ENCODE measurements at regions not wholly inside any gene's neighbourhood (a gene's known extent, or its start where the extent isn't known, plus 50 kb on each side); places are given as distances from the start of the nearest gene placed in this dataset.

DNA sequence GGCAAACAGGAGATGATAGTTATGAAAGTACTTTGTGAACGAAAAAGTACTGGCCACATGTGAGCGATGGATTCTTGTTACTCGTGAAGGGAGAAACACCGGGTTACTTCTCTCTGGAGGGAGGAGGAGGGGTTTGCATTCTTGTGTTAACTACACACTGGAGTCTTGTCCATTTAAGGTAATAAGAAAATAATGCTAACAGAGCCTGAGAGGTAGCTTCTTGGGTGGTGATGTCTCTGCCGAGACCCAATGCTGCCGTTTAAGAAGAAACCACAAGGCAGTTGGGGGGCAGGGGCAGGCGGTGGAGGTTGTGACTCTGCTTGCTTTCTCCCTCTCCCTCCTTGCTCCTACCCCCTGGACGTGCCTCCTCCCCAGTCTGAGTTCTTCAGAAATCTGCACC lies 100.9 kb upstream of the ROPN1 start:
- no peak for DNase-seq

DNA sequence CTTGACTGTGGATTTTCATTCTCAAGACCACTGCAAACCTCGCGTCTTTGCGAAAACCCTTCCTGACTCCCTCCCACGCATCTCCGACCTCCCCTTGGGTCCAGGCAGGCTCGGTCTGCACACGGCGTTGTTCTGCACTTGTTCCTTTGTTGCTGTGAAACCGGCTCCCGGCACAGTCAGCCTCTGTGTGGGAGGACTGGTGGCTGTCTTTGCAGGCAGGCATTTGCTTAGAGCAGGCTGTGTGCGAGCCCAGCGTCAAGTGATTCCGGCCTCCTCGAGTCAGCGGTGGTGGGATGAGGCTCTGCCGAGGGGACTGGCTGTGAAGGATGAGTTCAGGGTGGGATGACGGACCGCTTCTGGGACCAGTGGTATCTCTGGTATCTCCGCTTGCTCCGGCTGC lies 102.6 kb upstream of the ROPN1 start:
- DNase-seq: no peak

DNA sequence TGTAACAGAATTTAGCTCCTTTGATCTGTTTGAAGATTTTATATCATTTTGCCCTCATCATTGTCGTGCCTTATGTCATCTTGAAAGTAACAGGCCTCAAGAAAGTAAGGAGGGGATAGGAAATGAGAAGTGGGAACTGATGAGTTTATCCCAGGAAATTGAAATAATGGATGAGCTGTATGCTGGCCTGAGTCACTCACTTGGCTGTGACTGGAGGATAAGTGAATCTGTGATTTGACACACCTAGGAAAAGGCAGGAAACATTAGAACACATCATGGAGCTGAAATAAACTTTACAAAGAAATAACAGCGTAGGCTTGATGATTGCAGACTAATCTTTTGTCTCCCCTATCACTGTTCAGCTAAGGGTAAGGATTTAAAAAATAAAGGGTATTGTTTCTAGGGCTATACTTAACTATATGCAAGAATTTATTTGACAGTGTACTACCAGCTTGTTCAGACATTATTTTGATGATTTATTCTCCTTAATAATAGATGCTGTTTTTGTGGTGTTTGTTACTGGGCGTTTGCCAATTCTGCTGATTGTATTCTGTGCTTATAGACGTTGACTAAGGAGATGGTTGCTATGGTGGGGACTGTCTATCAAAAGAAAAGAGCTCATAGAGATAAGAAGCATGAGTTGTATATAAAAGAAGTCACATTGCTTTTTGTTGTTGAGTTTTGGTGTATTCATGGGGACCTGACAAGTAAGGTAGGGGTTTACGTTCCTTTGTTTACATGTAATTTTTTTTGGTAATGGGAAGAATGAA lies 105.6 kb upstream of the ROPN1 start:
- DNase-seq: no peak

DNA sequence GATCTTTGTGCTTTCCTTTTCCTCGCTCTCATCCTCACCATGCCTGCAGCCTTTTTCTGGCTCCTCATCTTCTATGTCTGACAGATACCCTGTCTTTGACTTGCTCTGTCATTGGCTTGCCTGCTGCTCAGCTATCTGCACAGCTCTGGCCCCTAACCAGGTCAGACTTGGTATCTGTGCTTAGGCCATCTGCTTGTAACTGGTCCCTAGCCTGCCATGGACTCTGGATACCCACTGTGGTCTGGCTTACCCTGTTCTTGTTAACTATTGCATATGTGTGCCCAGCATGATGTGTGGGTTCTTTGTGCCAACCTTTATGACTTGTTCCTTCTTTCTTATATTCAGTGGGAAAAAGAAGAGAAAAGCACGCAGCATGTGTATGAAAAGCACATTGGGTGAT lies 109.7 kb upstream of the ROPN1 start:
- DNase-seq: peak; percentile 45 to 46

DNA sequence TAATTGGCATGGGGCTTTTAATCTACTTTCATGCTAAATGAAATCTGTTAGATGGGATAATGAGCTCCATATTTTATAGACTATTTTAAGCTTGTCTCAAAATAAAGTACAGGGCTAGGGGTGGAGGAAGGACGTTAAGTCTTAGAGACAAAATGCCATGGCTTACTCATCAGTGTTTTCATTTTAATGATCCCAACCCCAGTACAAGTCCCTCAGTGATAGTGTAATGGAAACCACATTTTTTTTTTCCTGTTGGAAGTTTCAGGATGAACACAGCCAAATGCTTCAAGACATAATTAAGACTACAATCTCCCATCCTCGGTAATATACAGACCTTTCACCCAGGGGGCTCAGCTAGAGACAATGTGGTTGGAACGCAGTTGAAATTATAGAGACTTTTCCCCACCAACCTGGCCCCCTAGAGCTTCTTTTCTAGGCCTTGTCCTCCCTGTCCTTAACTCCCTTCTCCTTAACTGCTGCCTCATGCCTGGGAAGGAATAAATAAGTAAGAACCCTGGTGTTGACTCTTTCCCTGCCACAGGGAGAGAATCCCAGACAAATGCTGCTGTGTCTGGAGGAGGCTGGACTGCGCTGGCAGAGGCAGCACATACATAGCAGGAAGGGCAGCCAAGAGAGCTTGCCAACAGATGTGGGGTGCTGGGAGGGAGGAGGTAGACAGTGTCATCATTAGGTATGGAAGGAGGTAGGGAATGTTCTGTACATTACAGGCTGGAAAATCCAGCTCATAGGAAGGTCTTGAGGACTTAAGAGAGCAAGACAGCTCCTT lies 115.4 kb upstream of the ROPN1 start:
- no peak for DNase-seq

DNA sequence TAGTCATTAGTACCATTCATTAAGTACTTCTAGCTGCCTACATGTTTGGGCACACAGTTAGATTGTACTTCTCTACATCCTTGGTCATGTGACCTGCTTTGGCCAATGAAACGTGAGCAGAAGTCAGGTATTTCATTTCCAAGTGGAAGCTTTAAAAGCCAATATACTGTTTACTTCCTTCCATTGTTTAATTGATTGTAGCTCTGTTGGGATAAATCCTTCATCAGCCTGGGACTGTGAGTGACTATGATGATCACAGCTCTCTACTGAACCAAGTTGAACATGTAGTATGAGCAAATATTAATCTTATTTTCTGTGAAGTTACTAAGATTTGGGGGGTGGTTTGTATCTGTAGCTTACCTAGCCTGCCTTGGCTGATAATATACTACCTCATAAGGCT lies 116.5 kb upstream of the ROPN1 start:
- DNase-seq: no peak

DNA sequence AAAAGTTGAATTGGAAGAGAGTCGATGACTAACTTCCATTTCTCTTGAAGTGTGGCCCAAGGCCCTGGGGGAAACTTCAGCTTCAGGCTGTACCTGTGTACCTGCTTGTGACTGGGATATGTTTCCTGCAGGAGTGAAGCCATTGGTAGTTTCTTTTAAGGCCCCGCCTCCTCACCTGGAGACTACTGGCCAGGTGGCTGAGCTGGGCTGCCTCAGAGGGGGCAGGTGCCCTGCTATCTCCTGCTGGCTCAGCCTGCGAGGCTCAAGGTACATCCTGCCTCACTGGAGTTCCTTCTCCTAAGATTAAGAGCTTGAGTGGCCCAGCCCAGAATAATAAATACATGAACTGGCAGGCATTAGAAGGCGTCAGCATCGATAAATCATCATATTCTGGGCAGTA lies 121.6 kb upstream of the ROPN1 start:
- DNase-seq: no peak

DNA sequence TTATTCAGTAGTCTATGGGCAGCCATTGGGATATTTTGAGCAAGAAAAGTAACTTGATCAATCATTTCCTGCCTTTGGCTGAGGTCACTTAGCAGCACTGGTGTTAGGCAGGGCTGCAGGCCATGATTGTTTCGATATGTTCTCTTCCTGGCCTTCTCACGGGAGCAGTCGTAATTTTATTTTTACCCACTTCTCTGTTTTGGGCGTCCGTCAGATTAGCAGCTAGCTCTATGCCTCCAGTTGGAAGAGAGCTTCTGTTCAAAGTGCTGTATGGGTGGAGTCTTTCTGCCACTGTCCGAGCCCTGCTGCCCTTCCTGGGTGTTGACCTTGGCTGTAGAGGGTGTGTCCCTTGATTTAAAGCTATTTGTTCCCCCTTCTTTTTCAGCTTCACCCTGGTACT lies 123.4 kb upstream of the ROPN1 start:
- no peak for DNase-seq

DNA sequence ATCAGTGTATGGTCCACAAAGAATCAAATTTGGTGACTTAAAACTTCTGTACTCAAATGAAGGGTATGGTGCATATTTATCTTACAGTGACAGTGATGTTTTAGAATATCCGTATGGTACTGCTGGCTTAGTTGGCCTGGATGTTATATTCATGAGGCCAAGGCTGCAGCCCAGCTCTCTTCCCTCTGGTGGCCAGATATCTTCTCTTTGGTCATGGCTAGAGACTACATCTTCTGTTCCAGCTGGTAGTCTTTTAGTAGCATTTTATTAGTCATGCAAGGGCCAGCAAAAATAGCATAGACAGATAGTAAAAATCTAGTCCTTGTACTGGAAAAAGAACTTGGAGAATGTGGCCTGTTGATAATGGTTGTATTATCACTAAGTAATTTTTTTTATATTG lies 124.0 kb upstream of the ROPN1 start:
- DNase-seq: no peak

DNA sequence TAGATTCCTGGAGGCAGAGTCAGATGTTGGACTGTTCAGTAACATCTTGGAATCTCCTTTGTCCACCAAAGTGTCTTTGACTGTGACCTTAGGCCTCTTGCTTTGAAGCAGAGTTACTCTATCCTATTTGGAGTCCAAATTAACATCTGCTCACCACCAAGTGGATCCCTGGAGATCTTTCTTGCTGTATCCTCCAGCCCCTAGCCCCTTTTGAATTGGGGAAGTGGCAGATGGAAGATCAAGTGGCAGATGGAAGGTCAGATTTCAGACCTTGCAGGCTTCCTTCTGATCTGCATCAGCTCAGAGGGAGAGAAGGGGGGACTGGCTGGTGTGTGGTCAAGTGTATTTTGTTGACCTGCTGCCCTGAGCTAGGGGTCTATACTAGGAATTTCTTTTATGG lies 125.0 kb upstream of the ROPN1 start:
- DNase-seq: no peak

DNA sequence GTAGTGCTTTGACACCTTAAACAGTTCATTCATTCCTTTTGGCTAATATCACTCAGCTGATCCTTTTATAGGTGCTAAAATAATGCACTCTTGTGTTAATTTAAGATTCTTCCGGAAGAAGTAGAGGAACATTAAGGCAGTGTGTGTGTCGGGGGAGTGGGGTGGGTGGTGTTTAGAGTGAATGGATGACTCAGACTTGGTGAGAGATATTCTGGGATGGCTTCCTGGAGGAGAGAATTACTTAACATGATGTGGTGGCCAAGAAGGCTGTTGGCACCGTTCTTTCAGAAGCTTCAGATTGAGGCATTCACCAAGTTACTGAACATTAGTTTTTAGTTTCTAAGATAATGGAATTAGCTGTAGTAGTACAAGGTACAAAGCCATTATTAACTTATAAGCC lies 125.6 kb upstream of the ROPN1 start:
- DNase-seq: no peak

DNA sequence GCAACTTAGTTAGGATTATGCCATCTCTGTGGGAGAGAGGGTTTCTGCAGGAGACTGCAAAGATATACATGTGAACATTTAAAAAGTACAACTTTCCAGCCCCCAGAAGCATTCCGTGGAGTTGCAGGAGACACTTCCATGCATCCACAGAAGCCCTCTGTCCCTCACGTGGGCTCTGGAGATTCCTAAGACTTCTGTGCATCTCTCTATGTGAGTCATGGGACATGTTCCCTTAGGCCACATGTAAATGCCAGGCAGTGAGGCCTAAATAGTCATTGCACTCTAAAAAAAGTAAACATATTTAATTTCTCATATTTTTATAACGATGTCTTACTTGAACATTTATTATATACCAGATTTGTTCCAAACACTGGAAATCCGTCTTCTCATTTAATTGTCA lies 126.5 kb upstream of the ROPN1 start:
- no peak for DNase-seq

DNA sequence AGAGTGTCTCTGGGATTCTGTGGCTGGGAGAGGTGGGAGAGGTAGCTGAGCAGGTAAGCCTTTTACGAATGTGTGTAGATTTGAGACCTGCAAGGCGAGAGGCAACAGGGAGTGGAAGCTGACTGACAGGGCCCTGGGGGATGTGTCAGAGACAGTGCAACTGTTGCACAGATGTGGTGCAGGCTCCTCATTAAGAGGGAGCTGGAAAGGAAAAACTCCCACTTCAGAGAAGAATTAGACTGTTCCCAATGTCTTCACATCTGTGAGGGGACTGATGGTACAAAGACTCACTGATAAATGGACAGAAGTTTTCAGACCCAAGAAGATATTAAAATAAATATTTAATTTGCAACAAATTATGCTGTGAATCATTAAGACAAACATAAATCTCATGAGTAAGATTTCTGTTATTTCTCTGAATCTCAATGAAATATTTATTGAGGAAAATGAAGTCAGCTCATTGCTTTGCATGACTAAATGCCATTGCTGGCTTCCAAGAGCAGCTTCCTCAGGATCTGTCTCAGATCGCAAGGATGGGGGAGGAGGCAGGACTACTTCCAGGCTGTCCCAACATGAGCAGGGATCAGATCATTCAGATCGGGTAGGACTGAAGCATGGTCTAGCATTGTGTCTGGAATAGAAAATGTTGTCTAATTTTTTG lies 127.3 kb upstream of the ROPN1 start:
- no peak for DNase-seq

DNA sequence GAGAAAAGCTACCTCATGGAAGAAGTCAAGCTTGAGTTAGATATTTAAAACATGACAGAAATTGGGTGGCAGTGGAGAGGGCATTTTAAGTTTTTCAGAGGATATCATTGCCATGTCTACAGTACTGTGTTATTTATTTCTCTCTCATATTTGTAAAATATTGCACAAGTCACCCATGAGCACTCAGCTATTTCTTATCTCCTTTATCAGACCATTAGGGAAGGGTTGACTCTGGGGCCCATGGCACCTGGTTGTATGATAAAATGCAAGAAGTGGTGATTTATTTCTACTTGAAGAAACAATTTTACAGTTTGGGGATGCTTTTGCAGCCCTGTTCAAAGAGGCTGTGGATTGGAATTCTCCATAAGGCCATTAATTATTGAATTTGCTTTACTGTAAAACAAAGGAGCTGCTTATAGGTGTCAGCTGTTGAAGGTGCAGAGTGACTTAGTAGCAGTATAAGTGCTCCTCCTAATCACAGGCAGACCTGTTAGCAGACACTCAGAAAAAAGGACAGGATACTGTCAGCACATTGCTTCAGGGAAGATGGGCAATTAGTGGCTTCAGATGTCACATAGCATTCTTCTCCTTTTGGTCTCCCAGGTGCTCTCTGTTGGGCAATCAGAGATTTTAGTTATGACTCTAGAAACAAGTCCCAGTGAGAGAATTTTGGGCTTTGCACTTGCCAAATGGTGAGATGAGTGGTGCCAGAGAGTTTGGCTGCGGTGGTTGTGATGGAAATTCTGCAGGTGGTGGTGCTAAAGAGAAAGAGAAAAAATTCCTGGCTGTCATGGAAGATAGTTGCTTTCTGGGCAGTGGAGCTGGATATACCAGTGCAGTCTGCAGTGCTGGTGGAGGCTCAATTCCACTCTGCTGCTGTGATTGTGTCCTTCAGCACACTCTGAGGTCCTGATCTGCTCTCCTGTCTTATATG lies 129.7 kb upstream of the ROPN1 start:
- DNase-seq: no peak

DNA sequence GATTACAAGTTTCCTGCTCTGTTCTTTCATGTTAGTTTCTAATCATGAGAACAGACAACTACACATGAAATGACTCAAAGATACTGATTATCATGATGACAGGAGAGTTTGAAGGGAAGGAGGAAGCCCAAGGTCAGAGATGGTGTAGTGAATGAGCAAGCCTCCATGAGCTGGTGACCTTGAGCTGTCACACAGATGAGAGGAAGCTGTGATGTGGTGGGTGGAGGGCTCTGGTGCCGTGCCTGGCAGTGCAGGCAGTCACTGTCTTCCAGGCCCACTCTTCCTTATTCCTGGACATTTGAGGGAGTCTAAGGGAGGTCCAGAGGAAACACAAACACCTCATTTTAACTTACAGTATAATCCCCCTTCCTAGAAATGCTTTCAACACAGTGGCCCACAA lies 133.4 kb upstream of the ROPN1 start:
- no peak for DNase-seq

DNA sequence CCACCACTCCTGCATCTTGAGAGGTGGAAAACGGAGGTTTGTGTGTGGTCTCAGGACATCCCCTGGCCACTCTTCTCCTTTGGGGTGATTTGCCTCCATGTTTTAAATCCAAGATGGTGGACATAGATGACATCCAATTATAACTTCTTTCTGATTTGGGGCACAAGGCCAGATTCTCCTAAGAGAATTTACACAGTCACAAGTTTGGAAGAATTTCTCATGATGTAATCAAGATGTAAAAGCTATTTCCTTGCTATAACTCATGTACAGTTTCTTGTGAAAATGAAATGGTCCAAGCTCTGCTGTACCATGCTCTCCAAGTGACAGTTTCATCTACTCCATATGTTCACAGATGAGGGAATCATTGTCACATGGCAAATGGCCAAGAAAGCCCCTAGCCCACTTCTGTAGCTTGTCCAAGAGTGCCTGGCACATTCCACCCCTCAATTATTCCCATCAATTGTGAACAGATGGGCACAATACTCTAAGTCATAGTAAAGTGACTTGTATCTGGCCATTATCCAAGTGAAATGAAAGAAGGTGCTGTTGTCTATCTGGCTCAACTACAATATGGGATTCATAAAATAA lies 134.6 kb upstream of the ROPN1 start:
- no peak for DNase-seq

DNA sequence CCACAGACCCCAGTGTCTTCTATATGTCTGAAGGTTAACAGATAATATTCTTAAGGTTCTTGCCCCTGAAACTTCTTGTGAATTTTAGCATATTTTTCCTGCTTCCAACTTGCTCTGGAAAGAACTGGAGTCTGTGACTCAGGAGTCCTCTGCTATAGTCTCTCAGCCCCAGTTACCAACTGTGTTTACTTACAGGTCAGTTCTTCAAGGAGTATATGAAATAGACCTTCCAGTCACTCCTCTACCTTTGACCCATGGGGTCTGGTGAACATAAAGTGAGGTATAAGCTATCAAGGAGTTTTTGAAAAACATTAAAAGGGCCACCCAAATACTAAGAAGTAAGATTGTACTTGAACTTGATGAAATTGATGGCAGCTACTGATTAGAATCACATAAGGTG lies 139.2 kb upstream of the ROPN1 start:
- DNase-seq: no peak

DNA sequence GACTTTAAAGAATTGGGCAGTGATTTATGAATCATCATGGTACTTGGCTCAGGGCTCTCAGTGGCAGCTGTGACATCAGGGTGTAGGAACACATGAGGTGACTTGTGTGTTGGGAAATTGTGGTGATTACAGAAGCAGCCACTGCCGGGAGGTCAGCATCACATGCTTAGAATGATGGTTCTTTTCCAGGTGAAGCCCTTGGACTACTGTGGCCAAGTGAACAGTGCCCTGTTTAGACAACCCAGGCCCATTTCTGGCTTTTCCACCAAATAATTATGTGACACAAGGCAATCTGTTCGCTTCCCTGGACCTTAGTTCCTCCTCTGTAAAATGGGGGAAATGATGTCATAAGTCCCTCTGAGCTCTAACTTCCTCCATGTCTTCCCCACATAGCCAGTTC lies 139.7 kb upstream of the ROPN1 start:
- no peak for DNase-seq

DNA sequence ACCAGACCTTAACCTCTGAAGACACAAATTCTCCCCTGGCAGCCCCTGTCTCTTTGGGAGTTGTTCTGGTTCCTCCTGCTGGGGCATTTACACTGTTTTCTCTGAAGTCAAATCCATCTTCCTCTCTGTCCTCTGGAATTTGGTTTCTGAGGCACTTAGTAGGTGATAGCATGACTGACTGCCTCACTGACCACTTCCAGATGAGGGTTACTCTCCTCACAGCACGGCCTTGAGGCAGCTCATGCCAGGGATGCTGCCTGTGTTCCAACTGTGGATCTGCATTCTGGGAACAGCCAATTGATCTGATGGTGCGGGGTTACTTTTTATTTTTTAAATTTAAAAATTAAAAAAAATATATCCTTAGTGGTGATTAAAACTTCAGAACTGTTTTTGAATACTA lies 140.9 kb upstream of the ROPN1 start:
- no peak for DNase-seq

DNA sequence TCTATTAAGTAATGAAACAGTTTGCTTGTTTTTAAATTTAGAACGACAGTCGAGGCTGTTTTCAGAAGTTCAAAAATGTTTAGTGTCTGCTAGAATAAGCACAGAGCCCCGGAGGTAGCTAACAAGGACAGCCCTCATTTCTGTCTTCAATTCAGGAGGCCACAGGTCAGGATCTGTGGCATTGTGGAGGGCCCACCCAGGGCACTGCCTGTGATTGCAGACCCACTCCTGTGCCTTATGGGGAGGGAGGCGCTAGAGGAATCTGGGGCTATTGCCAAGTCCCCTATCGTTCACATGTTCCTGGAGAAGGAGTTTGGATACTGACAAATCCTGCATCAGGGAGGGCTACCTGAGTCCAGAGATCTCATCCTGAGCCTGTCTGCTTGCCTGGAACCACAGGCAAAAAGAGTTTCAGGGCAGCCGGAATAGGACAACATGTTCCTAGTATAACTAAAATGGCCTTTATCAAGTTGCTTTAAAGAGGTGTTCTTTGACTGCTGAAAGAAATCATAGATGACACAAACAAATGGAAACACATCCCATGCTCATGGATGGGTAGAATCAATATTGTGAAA lies 141.5 kb upstream of the ROPN1 start:
- no peak for DNase-seq

DNA sequence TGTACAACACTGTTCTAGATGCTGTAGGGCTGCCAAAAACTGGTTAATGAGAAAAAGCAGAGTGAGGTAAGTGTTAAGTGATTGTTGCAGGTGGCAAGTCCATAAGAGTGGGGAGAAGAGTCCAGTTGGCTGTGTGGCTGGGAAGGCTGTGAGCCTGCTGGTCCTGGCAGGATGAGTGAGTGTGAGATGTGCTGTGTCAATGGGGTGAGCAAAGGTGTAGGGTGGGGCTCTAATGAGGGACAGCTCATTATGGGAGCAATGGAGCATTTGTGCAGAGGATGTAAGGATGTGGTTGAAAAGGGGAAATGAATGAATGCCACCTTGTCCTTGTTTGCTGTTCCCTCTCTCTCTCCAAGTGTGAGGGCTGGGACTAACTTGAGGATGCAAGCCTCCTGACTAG lies 145.3 kb upstream of the ROPN1 start:
- no peak for DNase-seq

DNA sequence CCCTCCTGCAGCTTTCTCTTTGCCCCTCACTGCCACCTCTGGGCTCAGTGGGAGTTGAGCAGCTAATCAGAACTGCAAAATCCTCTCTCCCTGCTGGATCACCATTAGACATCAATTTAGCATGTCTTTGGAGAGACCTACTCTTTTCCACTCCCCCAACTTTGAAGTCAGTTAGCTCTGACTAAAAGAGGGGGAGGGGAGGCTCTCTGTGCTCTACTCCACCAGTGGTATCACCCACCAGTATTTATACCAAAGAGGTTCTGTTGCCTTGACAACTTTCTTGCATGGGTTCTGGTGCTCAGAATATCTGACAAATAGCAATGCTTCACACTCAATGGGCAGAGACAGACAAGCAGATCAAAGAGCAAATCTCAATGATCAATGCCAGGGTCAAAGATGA lies 146.2 kb upstream of the ROPN1 start:
- DNase-seq: no peak
